ENCODE measurements at regions not wholly inside any gene's neighbourhood (a gene's known extent, or its start where the extent isn't known, plus 50 kb on each side); places are given as distances from the start of the nearest gene placed in this dataset.

DNA sequence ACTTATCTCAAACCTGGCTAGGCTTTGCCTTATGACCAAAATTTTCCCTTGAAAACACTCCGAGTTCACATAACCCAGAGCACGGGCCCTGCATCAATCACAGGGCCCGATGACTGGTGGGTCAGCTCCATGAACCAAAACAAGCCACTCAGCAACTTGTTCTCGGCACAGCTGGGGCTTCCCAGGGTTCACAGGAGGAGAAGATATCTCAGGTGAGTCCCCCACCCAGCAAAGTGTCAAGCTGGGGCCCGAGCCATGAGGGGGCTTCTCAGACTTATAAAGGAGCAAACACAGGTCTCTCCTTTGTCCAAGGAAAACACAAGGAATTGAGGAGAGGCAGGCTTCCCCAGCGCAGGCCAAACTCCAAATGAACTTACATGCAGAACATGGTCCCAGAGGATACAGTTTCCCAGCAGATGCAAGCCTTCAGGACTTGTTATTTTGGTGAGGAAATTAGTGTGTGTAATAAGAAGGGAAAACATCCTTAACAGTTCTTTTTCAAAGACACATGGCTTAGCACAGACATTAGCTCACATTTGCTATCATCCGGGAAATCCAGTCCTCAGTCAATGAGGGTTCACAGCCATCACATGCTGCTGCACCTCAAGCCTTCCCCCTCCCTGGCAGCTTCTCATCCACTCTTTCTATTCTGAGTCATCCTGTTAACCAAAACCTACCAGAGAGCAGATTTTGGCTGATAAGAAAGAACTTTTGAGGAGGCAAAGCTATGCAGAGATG, 98.1 kb upstream of the NFIA start:
- DNase-seq (ENCODE audit: low spot score) = peak; percentile 16

DNA sequence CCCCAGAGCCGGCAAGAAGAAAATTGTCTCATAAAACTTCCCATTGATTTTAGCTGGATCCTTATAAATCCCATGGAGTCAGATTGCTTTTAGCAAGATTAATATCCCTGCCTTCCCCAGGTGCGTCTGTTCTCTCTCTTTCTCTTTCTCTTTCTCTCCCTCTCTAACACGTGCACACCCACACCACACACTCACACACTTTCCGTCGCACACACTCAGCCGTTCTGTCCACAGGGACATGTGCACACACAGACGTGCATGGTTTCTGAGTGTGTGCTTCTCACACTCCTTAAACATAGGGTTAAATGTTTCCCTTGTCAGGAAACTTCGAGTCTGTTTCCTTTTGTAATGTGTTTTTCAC, 98.7 kb upstream of the NFIA start:
- no peak for DNase-seq (ENCODE audit: low spot score)

DNA sequence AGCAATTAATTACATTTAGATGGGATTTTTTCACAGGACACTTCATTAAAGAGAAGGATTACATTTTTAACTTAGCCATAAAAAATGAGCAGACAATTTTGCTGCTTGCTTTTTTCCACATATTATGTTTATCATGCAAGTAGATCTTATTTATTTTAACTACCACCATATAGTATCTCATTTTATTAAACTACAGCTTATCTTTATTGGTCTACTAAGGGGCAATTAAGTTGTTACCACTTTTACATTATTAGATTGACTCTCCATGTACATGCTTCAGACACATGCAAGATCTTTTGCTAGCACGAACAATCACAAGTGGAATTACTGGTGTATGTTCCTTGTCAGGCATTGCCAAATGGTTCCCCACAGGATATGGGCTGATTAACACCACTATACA, 99.8 kb upstream of the NFIA start:
- no peak for DNase-seq (ENCODE audit: low spot score)

DNA sequence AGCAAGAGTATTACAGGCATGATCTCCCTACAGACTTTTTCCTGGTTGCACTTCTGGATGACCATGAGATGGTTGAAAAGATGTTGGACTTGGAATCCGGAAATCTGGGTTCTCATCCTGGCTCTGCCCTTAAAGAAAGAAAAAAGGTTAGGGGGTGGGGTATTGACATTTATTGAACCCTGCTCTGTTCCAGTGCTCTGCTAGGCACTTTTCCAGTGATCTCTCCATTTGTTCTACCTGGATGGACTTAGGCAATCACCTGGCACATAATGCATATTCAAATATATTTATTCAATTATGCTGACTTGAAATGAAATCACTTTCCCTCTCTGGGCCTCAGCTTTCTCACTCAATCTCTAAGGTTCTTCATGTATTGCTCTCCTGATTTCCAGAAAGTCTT, 101.0 kb upstream of the NFIA start:
- no peak for DNase-seq (ENCODE audit: low spot score)

DNA sequence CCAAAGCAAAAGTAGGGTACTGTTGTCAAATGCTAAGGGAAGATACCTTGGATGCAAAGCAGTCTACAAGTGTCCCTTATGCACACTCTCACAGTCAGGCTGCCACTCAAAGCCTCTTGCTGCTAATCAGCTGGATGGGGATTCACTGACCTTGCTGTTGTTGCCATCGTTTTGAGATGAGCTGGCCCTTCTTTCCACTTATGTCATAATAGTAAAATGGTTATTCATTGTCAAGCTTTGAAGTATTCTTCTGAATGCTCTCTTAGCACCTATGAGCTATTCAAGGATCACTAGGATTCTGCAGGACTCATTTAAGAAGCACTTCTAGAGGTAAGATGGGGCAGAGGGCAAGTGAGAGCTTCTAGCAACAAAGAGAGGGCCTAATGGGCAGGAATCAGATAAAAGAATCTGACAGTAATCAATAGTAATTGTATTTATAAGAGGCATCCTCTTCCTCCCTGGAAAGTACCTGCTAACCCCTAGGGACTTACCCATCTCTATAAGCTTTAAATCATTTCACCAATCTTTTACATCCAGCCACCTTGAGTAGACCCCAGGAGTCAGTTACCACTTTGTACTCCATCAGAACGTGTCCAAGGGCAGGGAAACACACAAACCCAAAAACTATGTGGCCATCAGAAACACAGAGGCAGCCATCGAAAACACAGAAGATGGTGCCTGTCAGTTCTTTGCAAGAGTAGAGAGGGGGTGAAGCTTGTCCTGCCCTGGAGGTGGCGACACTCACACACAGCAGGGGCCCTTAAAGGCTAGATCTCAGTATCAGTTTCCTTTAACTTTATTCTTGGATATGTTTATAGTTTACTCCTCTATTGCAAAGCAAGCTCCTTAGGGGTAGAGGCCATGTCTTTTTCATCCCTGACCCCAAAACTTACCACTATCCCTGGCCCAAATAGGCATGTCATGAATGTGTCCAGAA, 103.7 kb upstream of the NFIA start:
- peak; percentile 52 for DNase-seq (ENCODE audit: low spot score)

DNA sequence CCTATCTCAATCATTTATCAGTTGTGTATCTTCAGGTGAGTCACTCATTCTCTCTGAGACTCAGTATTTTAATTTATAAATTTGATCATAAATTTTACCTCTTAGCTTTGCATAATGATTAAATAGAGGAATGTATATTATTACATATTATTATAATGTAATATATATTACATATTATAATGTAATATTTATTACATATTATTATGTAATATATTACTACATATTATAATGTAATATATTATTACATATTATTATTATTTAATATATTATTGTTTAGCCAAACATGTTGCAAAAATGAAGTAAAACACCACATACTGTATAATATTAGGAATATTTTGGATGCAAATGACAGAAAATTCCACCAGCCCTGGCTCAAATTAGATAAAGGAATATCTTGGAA, 104.7 kb upstream of the NFIA start:
- DNase-seq (ENCODE audit: low spot score) = no peak

DNA sequence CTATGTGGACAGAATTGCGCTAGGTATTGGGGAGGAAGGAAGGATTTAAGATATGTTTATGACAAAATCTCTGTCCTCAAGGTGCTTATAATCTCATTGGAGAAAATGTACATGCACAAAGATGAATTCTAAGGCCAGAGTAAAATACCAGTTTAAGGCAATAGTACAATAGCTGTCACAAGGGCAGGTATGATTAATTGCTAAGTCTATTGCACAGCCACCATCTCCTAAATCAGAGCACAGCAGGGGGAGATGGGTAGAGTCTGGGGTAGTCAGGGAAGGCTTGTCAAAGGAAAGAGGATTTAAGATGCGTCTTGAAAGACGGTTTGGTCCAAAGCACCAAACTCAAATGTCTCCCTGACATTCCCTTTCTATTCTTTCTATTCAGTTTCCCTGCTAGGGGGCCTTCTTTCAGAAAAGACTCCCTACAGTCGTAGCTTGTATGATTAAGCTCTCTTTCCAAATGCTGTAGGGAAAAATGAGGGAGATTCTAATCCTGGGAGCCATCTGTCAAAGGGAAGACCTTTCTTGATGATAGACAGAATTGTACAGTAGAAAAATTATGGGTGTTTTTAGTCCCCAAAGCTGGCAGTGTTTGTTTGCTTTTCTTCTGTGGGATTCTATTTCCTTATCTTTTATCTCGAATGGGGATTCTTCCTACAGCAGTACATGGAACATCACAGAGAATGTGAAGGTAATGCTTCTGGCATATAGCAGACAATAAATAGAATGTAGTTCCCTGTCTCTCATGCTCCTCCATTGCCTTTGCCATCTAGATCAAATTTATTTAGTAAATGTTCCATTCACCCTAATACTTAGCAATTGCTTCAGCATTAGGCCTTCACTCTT, 107.6 kb upstream of the NFIA start:
- DNase-seq (ENCODE audit: low spot score) = no peak

DNA sequence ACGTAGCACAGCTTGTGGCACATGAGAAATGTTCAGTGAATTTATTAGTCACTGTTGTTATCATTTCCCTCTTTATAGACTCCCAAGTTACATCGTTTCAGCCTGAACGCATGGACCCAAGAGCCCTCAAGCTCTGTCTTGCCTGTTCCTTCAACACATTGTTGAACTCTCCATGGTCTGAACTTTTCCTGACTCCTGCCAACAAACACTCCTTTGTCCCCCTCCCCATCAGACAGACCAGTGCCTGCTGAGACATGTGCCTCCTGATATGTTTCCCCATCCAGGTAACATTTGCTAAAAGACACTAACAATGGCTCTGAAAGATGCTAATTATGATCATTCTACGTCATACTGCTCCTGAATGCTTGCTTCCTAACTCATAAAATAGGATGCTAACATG, 108.7 kb upstream of the NFIA start:
- DNase-seq (ENCODE audit: low spot score) = no peak

DNA sequence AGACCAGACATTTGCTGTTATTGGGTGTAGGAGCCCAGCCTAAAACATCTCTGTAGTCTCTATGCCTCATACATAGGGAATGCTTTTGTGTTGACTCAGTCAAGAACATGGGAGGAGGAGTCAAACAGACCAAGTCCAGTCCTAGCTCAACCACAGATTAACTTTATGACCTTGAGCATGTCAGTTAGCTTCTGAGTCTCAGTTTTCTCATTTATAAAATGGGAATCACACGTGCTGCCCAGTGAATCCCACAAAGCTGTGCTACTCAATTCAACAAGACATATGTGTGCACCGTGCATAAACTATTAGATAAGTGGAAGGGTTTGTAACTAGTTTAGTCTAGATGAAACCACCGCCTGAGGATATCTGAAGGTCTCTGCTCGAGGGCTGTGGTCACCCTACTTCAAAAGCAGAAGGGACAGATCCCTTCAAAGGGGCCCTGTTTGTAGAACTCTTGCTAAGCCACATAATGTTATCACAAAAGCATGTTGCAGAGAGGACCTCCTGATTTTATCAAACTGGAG, 109.5 kb upstream of the NFIA start:
- peak; percentile 63 for DNase-seq (ENCODE audit: low spot score)

DNA sequence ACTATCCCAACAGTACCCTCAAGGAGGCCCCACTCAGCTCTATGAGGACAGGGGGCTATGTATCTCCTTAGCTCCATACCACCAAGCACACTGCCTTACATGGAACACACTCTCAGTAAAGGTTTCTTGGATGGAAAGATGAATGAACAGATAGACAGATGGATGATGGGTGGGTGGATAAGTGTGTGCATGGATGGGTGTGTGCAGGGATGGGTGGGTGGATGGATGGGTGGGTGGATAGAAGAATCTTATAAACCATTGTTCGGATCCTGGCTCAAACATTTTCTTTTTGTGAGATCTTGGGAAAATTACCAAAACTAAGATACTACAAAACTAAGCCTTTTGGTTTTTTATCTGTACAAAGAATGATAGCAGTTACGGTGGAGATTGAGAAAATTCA, 111.0 kb upstream of the NFIA start:
- no peak for DNase-seq (ENCODE audit: low spot score)

DNA sequence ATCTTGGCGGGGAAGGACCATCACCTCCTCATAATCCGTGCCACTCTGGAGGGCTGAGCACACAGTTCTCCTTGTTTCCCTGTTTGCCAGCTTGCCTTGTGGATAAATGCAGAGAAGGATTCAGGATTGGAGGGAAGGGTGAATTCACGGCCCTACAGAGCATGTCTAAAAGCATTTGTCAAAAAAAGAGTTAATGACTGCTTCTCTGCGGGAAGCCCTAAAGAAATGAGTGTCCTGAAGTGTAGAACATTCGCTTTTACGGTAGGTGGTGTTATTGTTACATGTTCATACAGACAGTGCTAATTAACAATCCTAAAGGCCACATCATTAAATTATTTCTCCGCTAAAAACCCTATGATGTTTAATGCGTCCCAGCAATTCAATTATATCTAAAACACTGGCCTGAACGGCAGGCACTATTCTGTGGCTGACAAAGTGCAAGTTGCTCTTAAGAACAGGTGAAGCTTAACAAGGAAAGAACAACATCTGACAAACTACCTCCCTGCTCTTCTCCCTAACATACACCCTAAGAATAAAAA, 112.3 kb upstream of the NFIA start:
- no peak for DNase-seq (ENCODE audit: low spot score)

DNA sequence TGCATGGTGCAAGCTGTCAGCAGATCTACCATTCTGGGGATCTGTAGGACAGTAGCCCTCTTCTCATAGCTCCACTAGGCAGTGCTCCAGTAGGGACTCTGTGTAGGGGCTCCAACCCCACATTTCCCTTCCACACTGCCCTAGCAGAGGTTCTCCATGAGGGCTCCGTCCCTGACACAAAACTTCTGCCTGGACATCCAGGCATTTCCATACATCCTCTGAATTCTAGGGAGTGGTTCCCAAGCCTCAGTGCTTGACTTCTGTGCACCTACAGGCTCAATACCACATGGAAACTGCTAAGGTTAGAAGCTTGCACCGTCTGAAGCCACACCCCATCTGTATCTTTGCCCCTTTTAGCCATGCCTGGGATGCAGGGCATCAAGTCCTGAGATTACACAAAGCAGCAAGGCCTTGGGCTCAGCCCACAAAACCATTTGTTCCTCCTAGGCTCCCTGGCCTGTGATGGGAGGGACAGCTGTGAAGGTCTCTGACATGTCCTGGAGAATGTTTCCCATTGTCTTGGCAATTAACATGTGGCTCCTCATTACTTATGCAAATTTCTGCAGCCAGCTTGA, 117.0 kb upstream of the NFIA start:
- DNase-seq (ENCODE audit: low spot score) = no peak

DNA sequence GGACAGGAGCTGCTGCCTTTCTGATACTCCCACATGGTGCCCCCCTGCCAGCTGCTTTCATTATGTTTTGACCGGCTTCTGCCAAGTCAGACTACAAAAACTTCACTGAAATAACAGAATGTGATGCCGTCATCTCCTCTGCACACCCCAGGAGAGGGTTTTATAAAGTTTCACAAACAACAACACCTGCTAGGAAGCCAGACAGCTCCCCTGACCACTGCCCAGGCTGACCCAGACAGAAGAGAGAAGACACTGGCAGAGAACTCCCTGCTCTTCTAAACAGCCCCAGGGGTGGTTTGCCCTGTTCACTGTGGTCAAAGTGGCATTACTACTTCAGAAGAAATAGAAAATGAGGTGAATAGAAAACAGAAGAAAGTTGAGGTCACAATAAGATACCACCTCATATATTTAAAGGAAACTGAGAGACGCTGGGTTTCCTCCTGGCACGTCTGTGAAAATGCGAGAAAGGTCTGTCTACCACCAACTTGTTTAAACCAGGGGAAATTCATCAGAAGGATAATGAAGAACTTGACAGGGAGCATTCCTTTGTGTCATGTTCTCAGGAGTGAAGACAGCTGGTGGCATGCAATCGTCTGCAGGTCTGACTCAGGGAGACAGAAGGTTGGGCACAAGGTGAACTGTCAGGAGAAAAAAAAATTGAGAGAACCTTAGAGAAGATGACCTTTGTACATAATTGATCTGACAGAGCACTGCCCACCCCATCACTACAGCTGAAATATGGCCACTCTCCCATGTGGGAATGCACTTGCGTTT, 119.0 kb upstream of the NFIA start:
- no peak for DNase-seq (ENCODE audit: low spot score)

DNA sequence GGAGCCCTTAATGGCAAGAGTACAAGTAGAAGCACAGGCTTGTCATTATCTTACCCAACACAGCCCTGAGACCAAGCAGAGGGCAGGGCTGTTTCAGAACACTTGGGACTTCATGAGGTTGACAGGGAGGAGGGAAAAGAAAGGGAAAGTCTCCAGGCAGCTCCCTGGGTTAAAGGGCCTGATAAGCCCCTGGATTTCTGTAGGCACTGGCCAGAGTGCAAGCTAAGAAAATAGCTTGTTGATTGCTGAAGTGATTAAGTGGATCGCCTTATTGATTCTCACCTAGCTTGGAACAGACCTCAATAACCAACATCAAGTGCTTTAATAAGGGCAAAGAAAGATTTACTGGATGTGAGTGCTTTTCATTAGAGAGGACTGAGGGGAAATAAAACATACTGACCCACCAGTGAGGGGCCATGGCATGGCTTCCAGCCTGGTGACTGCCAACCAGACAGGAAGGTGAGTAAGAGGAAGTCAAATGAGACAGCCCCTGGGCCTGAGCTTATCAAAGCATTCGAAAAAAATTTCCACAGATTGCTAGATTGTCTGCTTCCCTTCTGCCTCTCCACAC, 121.4 kb upstream of the NFIA start:
- DNase-seq (ENCODE audit: low spot score) = no peak

DNA sequence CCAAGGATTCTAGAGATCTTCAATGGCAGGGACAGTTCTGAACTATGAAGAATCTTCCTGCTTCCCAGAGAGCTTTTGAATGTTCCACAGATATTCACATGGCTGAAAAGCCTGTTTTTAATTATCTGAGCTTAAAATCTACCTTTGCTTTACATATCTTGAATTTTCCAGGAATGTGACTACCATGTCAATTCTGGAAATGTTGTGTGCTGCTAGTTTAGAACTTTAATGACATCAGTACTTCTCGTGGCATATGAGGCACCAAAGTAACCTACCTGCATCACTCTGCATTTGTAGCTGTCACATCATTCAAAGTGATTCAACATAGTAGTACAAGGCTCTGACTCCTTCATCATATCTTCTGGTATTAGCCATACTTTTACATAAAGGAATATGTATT, 122.7 kb upstream of the NFIA start:
- DNase-seq (ENCODE audit: low spot score) = no peak

DNA sequence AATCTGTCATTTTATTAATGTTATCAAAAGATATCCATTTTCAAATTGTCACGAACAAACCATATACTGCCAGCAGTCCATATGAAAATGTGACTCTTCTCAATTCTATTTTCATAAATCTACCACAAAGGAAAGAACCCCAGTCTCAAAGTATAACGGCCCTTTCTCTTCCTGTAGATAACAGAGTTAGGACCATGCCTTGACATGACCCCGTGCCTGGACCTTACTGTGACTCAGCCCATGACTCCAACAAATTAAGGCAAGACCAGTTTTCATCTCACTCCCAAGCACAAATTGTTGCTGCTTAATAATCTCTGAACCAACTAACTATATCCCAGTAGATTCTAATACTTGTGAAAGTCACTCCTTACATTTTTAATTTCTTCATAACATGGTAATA, 124.4 kb upstream of the NFIA start:
- no peak for DNase-seq (ENCODE audit: low spot score)

DNA sequence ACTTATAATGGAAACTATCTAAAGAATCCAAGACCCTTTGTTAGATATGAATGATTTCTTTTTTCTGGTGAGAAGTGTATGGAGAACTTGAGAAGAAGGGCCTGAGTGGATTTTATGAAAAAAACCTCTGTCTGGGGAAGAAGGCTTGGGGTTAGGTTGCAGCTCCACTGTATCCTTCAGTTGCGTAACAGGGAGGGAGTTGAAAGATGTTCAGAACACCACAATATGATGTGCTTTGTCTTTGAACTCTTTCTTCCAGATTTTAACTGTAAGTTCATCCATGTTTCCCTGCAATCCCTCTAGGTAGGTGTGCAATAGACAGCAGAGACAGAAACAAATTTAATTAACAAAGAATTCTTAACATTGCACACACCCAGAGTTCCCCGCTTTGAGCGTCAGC, 125.8 kb upstream of the NFIA start:
- no peak for DNase-seq (ENCODE audit: low spot score)

DNA sequence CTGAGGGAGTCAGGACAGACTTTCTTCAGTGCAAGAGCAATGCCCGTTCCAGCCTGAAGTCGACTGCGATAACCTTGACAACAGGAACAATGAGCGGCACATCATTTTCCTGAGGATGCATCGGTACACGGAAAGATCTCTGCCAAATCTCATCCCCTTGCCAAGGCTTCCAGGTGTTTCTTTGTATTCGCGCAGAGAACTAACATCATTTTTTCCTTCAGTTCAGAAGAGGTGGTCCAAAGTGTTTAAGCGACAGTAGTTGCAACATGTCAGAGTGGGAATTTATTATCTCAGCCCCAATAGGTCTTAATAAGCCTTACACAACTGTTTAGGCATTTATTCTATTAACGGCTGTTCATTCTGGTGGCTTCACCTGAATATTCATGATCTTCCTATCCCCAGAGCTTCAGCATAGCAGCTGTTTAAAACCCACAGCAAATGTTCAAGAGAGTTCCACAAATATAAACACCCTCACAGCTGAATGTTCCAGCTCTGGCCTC, 129.7 kb upstream of the NFIA start:
- DNase-seq (ENCODE audit: low spot score) = no peak

DNA sequence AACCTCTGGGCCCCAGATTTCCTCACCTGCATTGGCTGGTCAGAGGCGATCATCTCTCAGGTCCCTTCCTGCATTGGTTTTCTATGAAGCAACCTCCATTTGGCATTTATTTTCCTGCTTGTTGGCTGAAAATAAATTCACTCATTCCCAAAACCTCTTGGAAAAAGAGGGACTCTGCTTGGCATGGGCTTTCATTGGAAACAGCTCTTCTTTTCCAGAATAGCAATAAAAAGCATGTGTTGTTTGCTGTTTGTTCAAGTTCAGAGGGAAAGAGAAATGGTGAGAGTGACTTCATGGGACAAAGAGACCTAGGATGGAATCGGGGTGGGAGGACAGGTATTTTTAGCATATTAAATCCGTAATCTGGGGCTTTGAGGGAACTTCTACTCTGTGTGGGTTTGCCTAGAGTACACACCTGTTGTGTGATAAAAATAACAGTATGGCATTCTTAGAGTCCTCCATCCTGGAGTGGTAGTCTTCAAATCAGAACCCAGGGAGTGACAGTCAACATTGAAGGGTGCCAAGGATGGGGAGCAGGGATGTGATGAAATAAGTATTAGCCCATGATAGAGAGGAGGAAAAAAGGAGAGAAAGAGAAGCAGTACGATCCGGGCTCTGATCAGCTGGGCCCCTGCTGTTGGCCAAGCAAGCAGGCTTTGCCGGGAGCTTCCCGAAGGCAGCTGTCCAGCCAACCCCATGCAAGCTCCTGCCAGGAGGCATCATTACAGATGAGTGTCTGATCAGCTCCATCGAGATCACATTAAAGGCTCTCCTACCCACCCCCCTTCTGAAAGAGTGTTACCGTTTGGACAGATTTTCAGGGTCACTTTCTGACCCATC, 131.9 kb upstream of the NFIA start:
- no peak for DNase-seq (ENCODE audit: low spot score)

DNA sequence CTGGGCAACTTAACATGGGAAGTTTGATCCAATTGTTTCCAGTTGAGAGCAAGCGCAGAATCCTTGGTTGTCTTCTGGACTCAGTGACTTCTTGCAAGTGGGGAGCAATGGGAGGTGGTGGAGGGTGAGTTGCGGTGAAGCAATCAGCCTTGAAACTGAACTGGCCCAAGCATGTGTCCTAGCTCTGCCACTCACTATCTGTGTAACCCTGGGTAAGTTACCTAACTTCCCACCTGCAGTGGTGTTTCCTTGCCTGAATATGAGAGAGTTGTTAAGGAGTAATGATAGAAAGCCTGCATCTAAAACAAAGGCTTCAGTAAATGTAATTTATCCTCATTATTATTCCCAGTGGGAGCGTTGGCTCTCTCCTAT, 132.5 kb upstream of the NFIA start:
- no peak for DNase-seq (ENCODE audit: low spot score)

All from AG08396 (cell line).